HEK293 (cell line): ENCODE measurements at regions not wholly inside any gene's neighbourhood (a gene's known extent, or its start where the extent isn't known, plus 50 kb on each side); places are given as distances from the start of the nearest gene placed in this dataset.

Experiments used
- CTCF ChIA-PET: fragments of 350-600 bp; formaldehyde crosslinking; extraction: SDS; loops from one replicate; lab custom pipeline; 2021; ENCODE audit warnings: antibody characterized with exemption; lab: Yijun Ruan, JAX
- POLR2A ChIA-PET: fragments of 300-600 bp; formaldehyde crosslinking; extraction: SDS; loops from one replicate; lab custom pipeline; 2020; ENCODE audit warnings: antibody characterized with exemption, inconsistent platforms; lab: Yijun Ruan, JAX
- H3K27ac ChIP-seq: fragments of 200-500 bp; sonication (Bioruptor generic); 2 replicates; pipeline ENCODE4 v1.5.1; 2014; ENCODE audit warnings: low read depth, low read length, control low read depth, inconsistent platforms; ENCODE audit errors: extremely low read depth
- H3K36me3 ChIP-seq, 2 experiments: fragments of 200-500 bp in 1 of 2; sonication (Bioruptor generic) in 1 of 2; 1 replicate in 1 of 2; 2 replicates in 1 of 2; pipeline ENCODE4 v1.5.1; 2014 to 2017; ENCODE audit warnings: inconsistent platforms in 2 of 2, low read length in 2 of 2; ENCODE audit not compliant: control insufficient read depth in 2 of 2, insufficient read depth in 1 of 2
- H3K4me1 ChIP-seq: fragments of 200-500 bp; sonication (Bioruptor generic); 2 replicates; pipeline ENCODE4 v1.5.1; 2014; ENCODE audit warnings: mild to moderate bottlenecking, low read length, inconsistent platforms; ENCODE audit not compliant: control insufficient read depth, insufficient read depth
- H3K4me3 ChIP-seq: 2 replicates; pipeline ENCODE4 v1.5.1; 2011; ENCODE audit warnings: low read depth, mild to moderate bottlenecking, control low read depth, low read length, moderate library complexity
- H3K9me3 ChIP-seq: fragments of 200-500 bp; sonication (Bioruptor generic); 2 replicates; pipeline ENCODE4 v1.5.1; 2014; ENCODE audit warnings: low read depth, low read length, inconsistent platforms; ENCODE audit not compliant: control insufficient read depth, insufficient read depth
- MYNN ChIP-seq: fragments of 450-650 bp; formaldehyde crosslinking; IDR thresholded peaks from 2 replicates; pipeline ENCODE4 v1.5.1; 2016; ENCODE audit warnings: missing biosample characterization, missing genetic modification characterization, borderline replicate concordance
- OVOL3 ChIP-seq: fragments of 450-650 bp; formaldehyde crosslinking; IDR thresholded peaks from 2 replicates; pipeline ENCODE4 v1.5.1; 2016; ENCODE audit warnings: missing biosample characterization, missing genetic modification characterization
- SP3 ChIP-seq: fragments of 450-650 bp; formaldehyde crosslinking; IDR thresholded peaks from 2 replicates; pipeline ENCODE4 v1.5.1; 2016; ENCODE audit warnings: missing biosample characterization, missing genetic modification characterization
- ZBTB17 ChIP-seq: fragments of 450-650 bp; formaldehyde crosslinking; IDR thresholded peaks from 2 replicates; pipeline ENCODE4 v1.5.1; 2016; ENCODE audit warnings: missing biosample characterization, missing genetic modification characterization
- ZIC2 ChIP-seq: fragments of 450-650 bp; formaldehyde crosslinking; IDR thresholded peaks from 2 replicates; pipeline ENCODE4 v1.5.1; 2016; ENCODE audit warnings: missing biosample characterization, missing genetic modification characterization
- ZNF133 ChIP-seq: fragments of 450-650 bp; formaldehyde crosslinking; IDR thresholded peaks from 2 replicates; pipeline ENCODE4 v1.5.1; 2016; ENCODE audit warnings: missing biosample characterization, missing genetic modification characterization
- ZNF280C ChIP-seq: fragments of 450-650 bp; formaldehyde crosslinking; IDR thresholded peaks from 2 replicates; pipeline ENCODE4 v1.5.1; 2016; ENCODE audit warnings: missing biosample characterization, missing genetic modification characterization
- ZNF311 ChIP-seq: fragments of 450-650 bp; formaldehyde crosslinking; IDR thresholded peaks from 2 replicates; pipeline ENCODE4 v1.5.1; 2017; ENCODE audit warnings: missing biosample characterization, missing genetic modification characterization, borderline replicate concordance
- ZNF391 ChIP-seq: fragments of 450-650 bp; formaldehyde crosslinking; IDR thresholded peaks from 2 replicates; pipeline ENCODE4 v1.5.1; 2016; ENCODE audit warnings: low read depth, missing biosample characterization, missing genetic modification characterization, borderline replicate concordance
- ZNF398 ChIP-seq: fragments of 450-650 bp; formaldehyde crosslinking; IDR thresholded peaks from 2 replicates; pipeline ENCODE4 v1.5.1; 2017; ENCODE audit warnings: missing biosample characterization, missing genetic modification characterization
- ZNF473 ChIP-seq: fragments of 450-650 bp; formaldehyde crosslinking; IDR thresholded peaks from 2 replicates; pipeline ENCODE4 v1.5.1; 2017; ENCODE audit warnings: missing biosample characterization, missing genetic modification characterization
- ZNF501 ChIP-seq: fragments of 450-650 bp; formaldehyde crosslinking; IDR thresholded peaks from 2 replicates; pipeline ENCODE4 v1.5.1; 2016; ENCODE audit warnings: missing biosample characterization, missing genetic modification characterization
- ZNF514 ChIP-seq: fragments of 450-650 bp; formaldehyde crosslinking; IDR thresholded peaks from 2 replicates; pipeline ENCODE4 v1.5.1; 2016; ENCODE audit warnings: missing biosample characterization, missing genetic modification characterization
- ZNF529 ChIP-seq: fragments of 450-650 bp; formaldehyde crosslinking; IDR thresholded peaks from 2 replicates; pipeline ENCODE4 v1.5.1; 2017; ENCODE audit warnings: missing genetic modification characterization, missing biosample characterization; ENCODE audit not compliant: insufficient replicate concordance
- ZNF530 ChIP-seq: fragments of 450-650 bp; formaldehyde crosslinking; IDR thresholded peaks from 2 replicates; pipeline ENCODE4 v1.5.1; 2016; ENCODE audit warnings: low read depth, missing biosample characterization, missing genetic modification characterization
- ZNF626 ChIP-seq: fragments of 450-650 bp; sonication (Bioruptor Pico); formaldehyde crosslinking; IDR thresholded peaks from 2 replicates; pipeline ENCODE4 v1.5.1; 2018; ENCODE audit warnings: missing biosample characterization, missing genetic modification characterization, inconsistent platforms
- ZNF629 ChIP-seq: fragments of 450-650 bp; formaldehyde crosslinking; IDR thresholded peaks from 2 replicates; pipeline ENCODE4 v1.5.1; 2017; ENCODE audit warnings: missing biosample characterization, missing genetic modification characterization
- ZNF747 ChIP-seq: fragments of 450-650 bp; formaldehyde crosslinking; IDR thresholded peaks from 2 replicates; pipeline ENCODE4 v1.5.1; 2016; ENCODE audit warnings: missing biosample characterization, missing genetic modification characterization

GRCh38 chr12:128021561-128021960, 245.4 kb upstream of the TMEM132C start:
- Histone ChIP-seq H3K4me1 (no peaks in the 10 kb centered on the region), H3K27ac (no peak overlapping the region), H3K36me3 (no peaks in the 10 kb centered on the region), H3K9me3 (no peaks in the 10 kb centered on the region), H3K4me3 (no peak overlapping the region)
- CTCF ChIA-PET = interaction anchor here (0.7 kb wide), 1 partner anchor 238 kb away, joined by 3 read pairs; no protein-coding TSS in a partner anchor
- TF ChIP-seq ZNF311 (tag by site-specific recombination) (no peak), MYNN (tag by site-specific recombination) (no peak), SP3 (tag by site-specific recombination) (no peak), ZNF529 (tag by site-specific recombination) (no peak), ZIC2 (tag by site-specific recombination) (no peak), ZNF626 (tag by site-specific recombination) (no peak), ZBTB17 (tag by site-specific recombination) (no peak), ZNF629 (tag by site-specific recombination) (no peak), ZNF747 (tag by site-specific recombination) (no peak)
- POLR2A ChIA-PET = no interaction called here

- ChIA-PET POLR2A (no interaction called here), CTCF (interaction anchor here (0.7 kb wide), 1 partner anchor 941 kb away, joined by 3 read pairs; no protein-coding TSS in a partner anchor)
- H3K4me3 ChIP-seq = no peak overlapping the region
- no peaks in the 10 kb centered on the region for H3K9me3 ChIP-seq
- no peaks in the 10 kb centered on the region for H3K4me1 ChIP-seq
- TF ChIP-seq ZNF280C (tag by site-specific recombination) (no peak), ZNF514 (tag by site-specific recombination) (no peak), ZNF501 (tag by site-specific recombination) (no peak), ZNF530 (tag by site-specific recombination) (no peak), ZNF398 (tag by site-specific recombination) (no peak), ZNF133 (tag by site-specific recombination) (no peak), ZNF391 (tag by site-specific recombination) (no peak), ZNF473 (tag by site-specific recombination) (no peak), OVOL3 (tag by site-specific recombination) (no peak)
- H3K27ac ChIP-seq = no peak overlapping the region
- no peaks in the 10 kb centered on the region for H3K36me3 ChIP-seq
Measured at GRCh38 chr12:128025589-128026245, 241.3 kb upstream of the TMEM132C start.
